Osteoblast (primary cell): ENCODE measurements at regions not wholly inside any gene's neighbourhood (a gene's known extent, or its start where the extent isn't known, plus 50 kb on each side); places are given as distances from the start of the nearest gene placed in this dataset.
A peak's percentile ranks its signal among the peaks of the same experiment; 100 is the strongest.

Experiments
- DNase-seq: peaks from one replicate; pipeline ENCODE4 v3.0.0; 2011; ENCODE audit warnings: low spot score, mixed read lengths; ENCODE audit not compliant: insufficient read length; ENCODE audit errors: missing footprints
- H2AFZ ChIP-seq: 2 replicates; pipeline ENCODE4 v1.6.0; 2011; ENCODE audit warnings: mild to moderate bottlenecking, low read length
- H3K27ac ChIP-seq: 2 replicates; pipeline ENCODE4 v1.5.1; 2011; ENCODE audit warnings: mild to moderate bottlenecking, low read depth, low read length, moderate library complexity
- H3K27me3 ChIP-seq: 2 replicates; pipeline ENCODE4 v1.6.0; 2012; ENCODE audit warnings: mild to moderate bottlenecking, control low read depth, inconsistent platforms, low read length, moderate library complexity; ENCODE audit not compliant: insufficient read depth
- H3K36me3 ChIP-seq: 2 replicates; pipeline ENCODE4 v1.5.1; 2011; ENCODE audit warnings: mild to moderate bottlenecking, low read length, control low read depth, moderate library complexity; ENCODE audit not compliant: insufficient read depth
- H3K4me1 ChIP-seq: 2 replicates; pipeline ENCODE4 v1.5.1; 2011; ENCODE audit warnings: mild to moderate bottlenecking, low read length, control low read depth, moderate library complexity; ENCODE audit not compliant: insufficient read depth
- H3K4me2 ChIP-seq: 2 replicates; pipeline ENCODE4 v1.6.0; 2011; ENCODE audit warnings: mild to moderate bottlenecking, low read length; ENCODE audit not compliant: insufficient read depth
- H3K4me3 ChIP-seq: fragments of 200-600 bp; sonication (generic); 3 replicates; pipeline ENCODE4 v1.5.1; 2012; ENCODE audit warnings: mild to moderate bottlenecking, low read length, inconsistent platforms; ENCODE audit not compliant: insufficient read depth
- H3K79me2 ChIP-seq: 2 replicates; pipeline ENCODE4 v1.6.0; 2012; ENCODE audit warnings: mild to moderate bottlenecking, low read length, control low read depth, inconsistent platforms; ENCODE audit not compliant: insufficient read depth
- H3K9me3 ChIP-seq: 2 replicates; pipeline ENCODE4 v1.5.1; 2011; ENCODE audit warnings: low read depth, low read length, control low read depth
- H4K20me1 ChIP-seq: 2 replicates; pipeline ENCODE4 v1.6.0; 2012; ENCODE audit warnings: mild to moderate bottlenecking, low read length, control low read depth; ENCODE audit not compliant: insufficient read depth
- TF ChIP-seq, protein P1 (sequence below): IDR thresholded peaks from 2 replicates; pipeline ENCODE4 v1.5.1; 2011; ENCODE audit warnings: mild to moderate bottlenecking, low read depth, low read length, moderate library complexity; ENCODE audit errors: extremely low read depth

DNA sequence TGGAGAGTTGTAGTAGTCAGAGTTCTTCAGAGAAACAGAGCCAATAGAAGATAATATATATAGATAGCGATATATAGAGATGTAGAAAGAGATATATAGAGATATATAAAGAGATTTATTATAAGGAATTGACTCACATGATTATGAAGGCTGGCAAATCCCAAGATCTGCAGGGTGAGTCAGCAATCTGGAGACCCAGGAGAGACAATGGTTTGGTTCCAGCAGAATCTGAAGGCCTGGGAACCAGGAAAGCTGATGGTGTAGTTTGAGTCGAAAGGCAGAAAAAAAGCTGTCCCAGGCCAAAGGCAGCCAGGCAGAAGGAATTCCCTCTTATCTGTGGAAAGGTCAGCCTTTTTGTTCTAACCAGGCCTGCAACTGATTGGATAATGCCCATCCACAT lies 194.1 kb downstream of the NUFIP1 start:
- DNase-seq, result no peak
- no peaks in the 10 kb centered on the region for H3K36me3 ChIP-seq
- no peaks in the 10 kb centered on the region for H4K20me1 ChIP-seq
- no peaks in the 10 kb centered on the region for H3K9me3 ChIP-seq
- no peaks in the 10 kb centered on the region for H3K4me1 ChIP-seq
- TF ChIP-seq, protein P1, sequence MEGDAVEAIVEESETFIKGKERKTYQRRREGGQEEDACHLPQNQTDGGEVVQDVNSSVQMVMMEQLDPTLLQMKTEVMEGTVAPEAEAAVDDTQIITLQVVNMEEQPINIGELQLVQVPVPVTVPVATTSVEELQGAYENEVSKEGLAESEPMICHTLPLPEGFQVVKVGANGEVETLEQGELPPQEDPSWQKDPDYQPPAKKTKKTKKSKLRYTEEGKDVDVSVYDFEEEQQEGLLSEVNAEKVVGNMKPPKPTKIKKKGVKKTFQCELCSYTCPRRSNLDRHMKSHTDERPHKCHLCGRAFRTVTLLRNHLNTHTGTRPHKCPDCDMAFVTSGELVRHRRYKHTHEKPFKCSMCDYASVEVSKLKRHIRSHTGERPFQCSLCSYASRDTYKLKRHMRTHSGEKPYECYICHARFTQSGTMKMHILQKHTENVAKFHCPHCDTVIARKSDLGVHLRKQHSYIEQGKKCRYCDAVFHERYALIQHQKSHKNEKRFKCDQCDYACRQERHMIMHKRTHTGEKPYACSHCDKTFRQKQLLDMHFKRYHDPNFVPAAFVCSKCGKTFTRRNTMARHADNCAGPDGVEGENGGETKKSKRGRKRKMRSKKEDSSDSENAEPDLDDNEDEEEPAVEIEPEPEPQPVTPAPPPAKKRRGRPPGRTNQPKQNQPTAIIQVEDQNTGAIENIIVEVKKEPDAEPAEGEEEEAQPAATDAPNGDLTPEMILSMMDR, result no peak
- H3K27me3 ChIP-seq, result no peaks in the 10 kb centered on the region
- no peak overlapping the region for H3K4me2 ChIP-seq
- no peak overlapping the region for H2AFZ ChIP-seq
- H3K27ac ChIP-seq, result no peak overlapping the region
- H3K79me2 ChIP-seq, result no peaks in the 10 kb centered on the region
- no peak overlapping the region for H3K4me3 ChIP-seq

DNA sequence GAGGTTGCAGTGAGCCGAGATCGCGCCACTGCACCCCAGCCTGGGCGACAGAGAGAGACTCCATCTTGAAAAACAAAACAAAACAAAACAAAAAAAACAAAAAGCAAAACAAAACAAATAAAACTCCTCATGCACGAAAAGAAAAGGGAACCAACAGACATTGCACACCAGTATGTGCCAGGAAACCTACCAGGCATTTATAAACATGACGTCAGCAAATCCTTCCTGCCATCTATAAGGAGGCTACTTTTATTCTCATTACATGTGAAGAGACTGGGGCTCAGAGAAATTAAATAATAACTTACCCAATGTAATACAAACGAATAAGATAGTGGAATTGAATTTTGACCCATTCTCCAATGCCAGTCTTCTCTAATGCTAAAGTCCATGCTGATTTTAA lies 197.2 kb downstream of the NUFIP1 start:
- Histone ChIP-seq H3K27ac (no peak overlapping the region), H3K9me3 (no peaks in the 10 kb centered on the region), H3K4me3 (no peak overlapping the region), H3K79me2 (no peaks in the 10 kb centered on the region), H3K4me2 (no peak overlapping the region), H3K36me3 (no peaks in the 10 kb centered on the region), H4K20me1 (no peaks in the 10 kb centered on the region), H2AFZ (no peak overlapping the region), H3K4me1 (no peaks in the 10 kb centered on the region), H3K27me3 (no peaks in the 10 kb centered on the region)
- TF ChIP-seq, protein P1, result no peak
- DNase-seq, result no peak

DNA sequence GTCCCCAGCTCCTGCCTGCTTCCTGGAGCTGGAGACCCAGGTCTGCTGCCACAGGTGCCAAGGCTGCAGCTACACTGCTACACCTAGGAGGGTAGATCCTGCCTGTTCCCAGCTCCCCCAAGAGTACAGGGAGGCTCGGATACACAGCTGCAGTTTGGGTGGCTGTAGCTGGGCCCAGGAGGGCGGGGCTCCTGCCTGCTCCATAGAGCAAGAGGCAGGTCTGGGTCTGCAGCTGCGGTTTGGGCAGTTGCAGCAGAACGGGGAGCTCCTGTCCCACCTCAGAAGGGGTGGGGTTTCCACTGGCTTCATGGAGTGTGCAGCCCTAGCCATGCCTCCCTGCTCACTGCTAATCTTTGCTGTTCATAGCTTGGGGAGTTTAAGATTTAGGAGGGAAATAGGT lies 199.0 kb downstream of the NUFIP1 start:
- peak overlapping the region; percentile 9 for H2AFZ ChIP-seq
- no peaks in the 10 kb centered on the region for H3K36me3 ChIP-seq
- TF ChIP-seq, protein P1, result no peak
- H4K20me1 ChIP-seq, result no peaks in the 10 kb centered on the region
- H3K4me3 ChIP-seq, result no peak overlapping the region
- no peaks in the 10 kb centered on the region for H3K9me3 ChIP-seq
- no peaks in the 10 kb centered on the region for H3K4me1 ChIP-seq
- H3K4me2 ChIP-seq, result no peak overlapping the region
- H3K27me3 ChIP-seq, result no peaks in the 10 kb centered on the region
- no peak for DNase-seq
- no peak overlapping the region for H3K27ac ChIP-seq
- H3K79me2 ChIP-seq, result no peaks in the 10 kb centered on the region

DNA sequence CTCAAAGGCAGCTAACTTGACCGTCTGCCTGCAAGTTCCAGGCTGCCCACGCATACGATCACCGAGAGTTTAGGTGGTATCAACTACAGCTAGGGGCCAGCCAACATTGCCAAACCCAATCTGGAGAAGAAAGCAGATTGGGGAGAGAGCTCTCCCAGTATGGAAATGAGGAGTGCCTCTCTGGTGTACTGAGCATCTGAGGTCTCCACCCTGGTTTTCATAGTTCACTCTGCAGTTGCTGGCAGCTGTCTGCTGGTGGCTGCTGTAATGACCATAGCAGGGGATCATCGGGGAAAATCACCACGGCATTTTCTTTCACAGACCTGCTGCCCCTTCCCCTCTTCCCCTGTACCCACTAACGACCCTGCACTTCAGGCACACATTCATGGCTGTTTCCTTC lies 201.7 kb downstream of the NUFIP1 start:
- H3K27ac ChIP-seq, result no peak overlapping the region
- H3K4me2 ChIP-seq, result no peak overlapping the region
- no peak overlapping the region for H3K4me3 ChIP-seq
- no peaks in the 10 kb centered on the region for H3K9me3 ChIP-seq
- no peaks in the 10 kb centered on the region for H3K27me3 ChIP-seq
- no peaks in the 10 kb centered on the region for H3K4me1 ChIP-seq
- no peak for DNase-seq
- TF ChIP-seq, protein P1, result no peak
- H4K20me1 ChIP-seq, result no peaks in the 10 kb centered on the region
- no peak overlapping the region for H2AFZ ChIP-seq
- H3K79me2 ChIP-seq, result no peaks in the 10 kb centered on the region
- no peaks in the 10 kb centered on the region for H3K36me3 ChIP-seq
